ENCODE measurements at regions not wholly inside any gene's neighbourhood (a gene's known extent, or its start where the extent isn't known, plus 50 kb on each side); places are given as distances from the start of the nearest gene placed in this dataset.

GRCh38 chr3:111428301-111428700 is 113.7 kb upstream of the CD96 start:
- no peaks in the 10 kb centered on the region for H3K27me3 Mint-ChIP-seq (ENCODE audit: low read depth, poor library complexity)
- H3K27ac Mint-ChIP-seq = no peak overlapping the region
- H3K4me1 Mint-ChIP-seq = no peaks in the 10 kb centered on the region
- no peak overlapping the region for H3K4me3 Mint-ChIP-seq
- H3K9me3 Mint-ChIP-seq = peaks cover 22% of the 10 kb centered on the region
- H3K36me3 Mint-ChIP-seq (ENCODE audit: low read depth) = no peaks in the 10 kb centered on the region
- TF ChIP-seq CTCF (IDR thresholded peaks at IDR 0.05) = no peak
- no peak for DNase-seq

GRCh38 chr3:111434941-111435622 is 106.9 kb upstream of the CD96 start:
- Mint-ChIP-seq H3K4me3 (no peak overlapping the region), H3K27ac (no peak overlapping the region), H3K27me3 (ENCODE audit: low read depth, poor library complexity) (peaks cover 3% of the 10 kb centered on the region), H3K4me1 (no peaks in the 10 kb centered on the region), H3K9me3 (peaks cover 9% of the 10 kb centered on the region), H3K36me3 (ENCODE audit: low read depth) (no peaks in the 10 kb centered on the region)
- DNase-seq = no peak
- TF ChIP-seq CTCF (IDR thresholded peaks at IDR 0.05) = no peak

- no peak for TF ChIP-seq CTCF (IDR thresholded peaks at IDR 0.05)
- no peak overlapping the region for H3K27ac Mint-ChIP-seq
- no peaks in the 10 kb centered on the region for H3K36me3 Mint-ChIP-seq (ENCODE audit: low read depth)
- no peaks in the 10 kb centered on the region for H3K4me1 Mint-ChIP-seq
- no peak for DNase-seq
- H3K9me3 Mint-ChIP-seq = peaks cover 2% of the 10 kb centered on the region
- H3K27me3 Mint-ChIP-seq (ENCODE audit: low read depth, poor library complexity) = peaks cover 3% of the 10 kb centered on the region
- H3K4me3 Mint-ChIP-seq = no peak overlapping the region
Observed at GRCh38 chr3:111438283-111438682, 103.7 kb upstream of the CD96 start.

GRCh38 chr3:111454551-111454950 is 87.4 kb upstream of the CD96 start:
- no peaks in the 10 kb centered on the region for H3K27me3 Mint-ChIP-seq (ENCODE audit: low read depth, poor library complexity)
- no peak for TF ChIP-seq CTCF (IDR thresholded peaks at IDR 0.05)
- H3K27ac Mint-ChIP-seq = no peak overlapping the region
- H3K36me3 Mint-ChIP-seq (ENCODE audit: low read depth) = no peaks in the 10 kb centered on the region
- H3K4me1 Mint-ChIP-seq = no peaks in the 10 kb centered on the region
- no peak overlapping the region for H3K4me3 Mint-ChIP-seq
- H3K9me3 Mint-ChIP-seq = peaks cover 3% of the 10 kb centered on the region
- no peak for DNase-seq

- no peak for TF ChIP-seq CTCF (IDR thresholded peaks at IDR 0.05)
- no peaks in the 10 kb centered on the region for H3K27me3 Mint-ChIP-seq (ENCODE audit: low read depth, poor library complexity)
- H3K36me3 Mint-ChIP-seq (ENCODE audit: low read depth) = no peaks in the 10 kb centered on the region
- H3K4me3 Mint-ChIP-seq = no peak overlapping the region
- no peaks in the 10 kb centered on the region for H3K9me3 Mint-ChIP-seq
- no peak overlapping the region for H3K27ac Mint-ChIP-seq
- DNase-seq = peak; percentile 18
- peaks cover 26% of the 10 kb centered on the region for H3K4me1 Mint-ChIP-seq
Observed at GRCh38 chr3:111465081-111465670, 76.8 kb upstream of the CD96 start.

GRCh38 chr3:111470032-111470431 is 72.0 kb upstream of the CD96 start:
- peaks cover 5% of the 10 kb centered on the region for H3K27me3 Mint-ChIP-seq (ENCODE audit: low read depth, poor library complexity)
- H3K9me3 Mint-ChIP-seq = peaks cover 22% of the 10 kb centered on the region
- no peak overlapping the region for H3K27ac Mint-ChIP-seq
- no peak for DNase-seq
- peaks cover 6% of the 10 kb centered on the region for H3K36me3 Mint-ChIP-seq (ENCODE audit: low read depth)
- no peak overlapping the region for H3K4me3 Mint-ChIP-seq
- TF ChIP-seq CTCF (IDR thresholded peaks at IDR 0.05) = no peak
- H3K4me1 Mint-ChIP-seq = peaks cover 27% of the 10 kb centered on the region
